Lower lobe of right lung (tissue), 2 donors: ENCODE measurements at regions not wholly inside any gene's neighbourhood (a gene's known extent, or its start where the extent isn't known, plus 50 kb on each side); places are given as distances from the start of the nearest gene placed in this dataset.

Experiments used
- ATAC-seq, 2 donors: fragments of 200-7000 bp; cut with Tn5 transposase; one replicate each; pipeline ENCODE4 v1.9.1; 2020 to 2022; ENCODE audit warnings: mild to moderate bottlenecking in 2 of 2, moderate library complexity in 2 of 2
- DNase-seq: peaks from one replicate; pipeline ENCODE4 v3.0.0-alpha.2; 2020
- H3K27ac ChIP-seq: fragments of 200-600 bp; one replicate; pipeline ENCODE4 v1.8.0; 2022
- H3K27me3 ChIP-seq: fragments of 200-600 bp; one replicate; pipeline ENCODE4 v1.8.0; 2022; ENCODE audit warnings: low read depth
- H3K36me3 ChIP-seq: fragments of 200-600 bp; one replicate; pipeline ENCODE4 v1.8.0; 2022; ENCODE audit warnings: mild to moderate bottlenecking
- H3K4me1 ChIP-seq: fragments of 200-600 bp; one replicate; pipeline ENCODE4 v1.8.0; 2022
- H3K4me3 ChIP-seq: fragments of 200-600 bp; one replicate; pipeline ENCODE4 v1.8.0; 2022; ENCODE audit warnings: mild to moderate bottlenecking
- H3K9me3 ChIP-seq: fragments of 200-600 bp; one replicate; pipeline ENCODE4 v1.8.0; 2022
- CTCF ChIP-seq: fragments of 200-600 bp; IDR thresholded peaks from one replicate; pipeline ENCODE4 v1.8.0; 2022; ENCODE audit warnings: antibody characterized with exemption, mild to moderate bottlenecking
- intact Hi-C: fragments of 100-400 bp; cut with DNase I; formaldehyde crosslinking; loops from one replicate; pipeline ENCODE4 v1.11.0; 2022
- donor health status: DM: no; HTN: yes; CAD: no; lungs with severe emphysema.

GRCh38 chr10:3237530-3237929 is 64.9 kb upstream of the PITRM1 start:
- no peak for TF ChIP-seq CTCF
- Histone ChIP-seq H3K36me3 (no peaks in the 10 kb centered on the region), H3K9me3 (no peaks in the 10 kb centered on the region), H3K27ac (no peak overlapping the region), H3K4me1 (peaks cover 12% of the 10 kb centered on the region), H3K4me3 (no peak overlapping the region), H3K27me3 (no peaks in the 10 kb centered on the region)
- no peak for DNase-seq
- intact Hi-C loops: no loop called here
- no peak for ATAC-seq

GRCh38 chr10:3236644-3237404 is 64.2 kb upstream of the PITRM1 start:
- Histone ChIP-seq H3K4me3 (no peak overlapping the region), H3K36me3 (no peaks in the 10 kb centered on the region), H3K27ac (no peak overlapping the region), H3K4me1 (peaks cover 12% of the 10 kb centered on the region), H3K9me3 (no peaks in the 10 kb centered on the region), H3K27me3 (no peaks in the 10 kb centered on the region)
- no peak for TF ChIP-seq CTCF
- no peak for ATAC-seq
- no peak for DNase-seq
- intact Hi-C loops: no loop called here

- ATAC-seq (no peak), DNase-seq (no peak)
- Histone ChIP-seq H3K36me3 (no peaks in the 10 kb centered on the region), H3K27ac (no peak overlapping the region), H3K4me3 (no peak overlapping the region), H3K4me1 (peaks cover 12% of the 10 kb centered on the region), H3K27me3 (no peaks in the 10 kb centered on the region), H3K9me3 (no peaks in the 10 kb centered on the region)
- no peak for TF ChIP-seq CTCF
- intact Hi-C loops: no loop called here
Observed at GRCh38 chr10:3235996-3236510, 63.5 kb upstream of the PITRM1 start.

GRCh38 chr10:3235395-3235794 is 62.8 kb upstream of the PITRM1 start:
- no peaks in the 10 kb centered on the region for H3K9me3 ChIP-seq
- ATAC-seq (no peak), DNase-seq (no peak)
- no peaks in the 10 kb centered on the region for H3K27me3 ChIP-seq
- intact Hi-C loops: no loop called here
- no peaks in the 10 kb centered on the region for H3K36me3 ChIP-seq
- no peak overlapping the region for H3K4me3 ChIP-seq
- TF ChIP-seq CTCF: no peak
- H3K4me1 ChIP-seq: peaks cover 12% of the 10 kb centered on the region
- no peak overlapping the region for H3K27ac ChIP-seq

- TF ChIP-seq CTCF: no peak
- intact Hi-C loops: no loop called here
- ATAC-seq (no peak), DNase-seq (no peak)
- no peaks in the 10 kb centered on the region for H3K4me1 ChIP-seq
- no peaks in the 10 kb centered on the region for H3K27me3 ChIP-seq
- H3K36me3 ChIP-seq: no peaks in the 10 kb centered on the region
- H3K9me3 ChIP-seq: no peaks in the 10 kb centered on the region
- H3K27ac ChIP-seq: no peak overlapping the region
- no peak overlapping the region for H3K4me3 ChIP-seq
Observed at GRCh38 chr10:3233486-3233990, 61.0 kb upstream of the PITRM1 start.
